ENCODE measurements at regions not wholly inside any gene's neighbourhood (a gene's known extent, or its start where the extent isn't known, plus 50 kb on each side); places are given as distances from the start of the nearest gene placed in this dataset.
A peak's percentile ranks its signal among the peaks of the same experiment; 100 is the strongest.

GRCh38 chr16:65455761-65456160, 333.9 kb upstream of the CDH11 start:
- no peaks in the 10 kb centered on the region for H3K36me3 ChIP-seq
- TF ChIP-seq POLR2AphosphoS5 (IDR thresholded peaks at IDR 0.05) (no peak), CTCF (IDR thresholded peaks at IDR 0.05) (no peak), EP300 (IDR thresholded peaks at IDR 0.05) (no peak), POLR2A (IDR thresholded peaks at IDR 0.05) (no peak)
- intact Hi-C loops (cut with DNase I; ENCODE audit: low total_unique reads), result no loop called here
- DNase-seq, result no peak
- WGBS, 5 donors, result 83 to 92% (median 91%) methylated on average over 4 of the region's 4 CpGs
- no peaks in the 10 kb centered on the region for H3K27me3 ChIP-seq
- no peak overlapping the region for H3K4me3 ChIP-seq
- H3K27ac ChIP-seq, result no peak overlapping the region
- H3K9me3 ChIP-seq, result no peaks in the 10 kb centered on the region
- H3K4me1 ChIP-seq, result no peaks in the 10 kb centered on the region

GRCh38 chr16:65453646-65454045, 331.8 kb upstream of the CDH11 start:
- intact Hi-C loops (cut with DNase I; ENCODE audit: low total_unique reads), result no loop called here
- TF ChIP-seq EP300 (IDR thresholded peaks at IDR 0.05), result no peak
- TF ChIP-seq CTCF (IDR thresholded peaks at IDR 0.05), result no peak
- no peak for TF ChIP-seq POLR2AphosphoS5 (IDR thresholded peaks at IDR 0.05)
- no peak for TF ChIP-seq POLR2A (IDR thresholded peaks at IDR 0.05)
- peaks cover 0 to 13% (median 0%) of the 10 kb centered on the region in 4 donors for H3K9me3 ChIP-seq
- no peaks in the 10 kb centered on the region for H3K36me3 ChIP-seq
- WGBS, 5 donors, result 73 to 90% (median 82%) methylated on average over 2 of the region's 2 CpGs
- no peak overlapping the region for H3K27ac ChIP-seq
- no peak for DNase-seq
- no peaks in the 10 kb centered on the region for H3K4me1 ChIP-seq
- no peak overlapping the region for H3K4me3 ChIP-seq
- no peaks in the 10 kb centered on the region for H3K27me3 ChIP-seq

- no peak for DNase-seq
- Histone ChIP-seq H3K9me3 (peaks cover 0 to 19% (median 0%) of the 10 kb centered on the region in 4 donors), H3K36me3 (no peaks in the 10 kb centered on the region), H3K27ac (no peak overlapping the region), H3K27me3 (no peaks in the 10 kb centered on the region), H3K4me3 (no peak overlapping the region), H3K4me1 (no peaks in the 10 kb centered on the region)
- intact Hi-C loops (cut with DNase I; ENCODE audit: low total_unique reads), result no loop called here
- 81 to 100% (median 86%) methylated on average over 1 of the region's 1 CpG for WGBS, 5 donors
- TF ChIP-seq POLR2A (IDR thresholded peaks at IDR 0.05), result no peak
- no peak for TF ChIP-seq POLR2AphosphoS5 (IDR thresholded peaks at IDR 0.05)
- no peak for TF ChIP-seq EP300 (IDR thresholded peaks at IDR 0.05)
- TF ChIP-seq CTCF (IDR thresholded peaks at IDR 0.05), result no peak
Observed at GRCh38 chr16:65449526-65449925, 327.7 kb upstream of the CDH11 start.

GRCh38 chr16:65446427-65446826, 324.6 kb upstream of the CDH11 start:
- Histone ChIP-seq H3K4me3 (no peak overlapping the region), H3K27me3 (no peaks in the 10 kb centered on the region), H3K9me3 (peaks cover 0 to 19% (median 0%) of the 10 kb centered on the region in 4 donors), H3K27ac (no peak overlapping the region), H3K36me3 (no peaks in the 10 kb centered on the region), H3K4me1 (no peaks in the 10 kb centered on the region)
- 65 to 80% (median 74%) methylated on average over 2 of the region's 2 CpGs for WGBS, 5 donors
- no peak for TF ChIP-seq CTCF (IDR thresholded peaks at IDR 0.05)
- no peak for TF ChIP-seq POLR2AphosphoS5 (IDR thresholded peaks at IDR 0.05)
- TF ChIP-seq POLR2A (IDR thresholded peaks at IDR 0.05), result no peak
- TF ChIP-seq EP300 (IDR thresholded peaks at IDR 0.05), result no peak
- intact Hi-C loops (cut with DNase I; ENCODE audit: low total_unique reads), result no loop called here
- DNase-seq, result peak in 1 of 2 donors; percentile 36
